ENCODE measurements at regions not wholly inside any gene's neighbourhood (a gene's known extent, or its start where the extent isn't known, plus 50 kb on each side); places are given as distances from the start of the nearest gene placed in this dataset.

GRCh38 chr21:28334407-28334806, 658.3 kb downstream of the LTN1 start:
- H3K79me2 ChIP-seq (ENCODE audit: insufficient read depth), result no peaks in the 10 kb centered on the region
- in situ Hi-C loops (cut with MboI), result loop anchor here (10.0 kb wide), 3 partner anchors 410 to 1480 kb away; no protein-coding TSS in a partner anchor
- H3K9ac ChIP-seq, result no peak overlapping the region
- H2AFZ ChIP-seq, result no peak overlapping the region
- peaks cover 45% of the 10 kb centered on the region for H3F3A ChIP-seq (ENCODE audit: insufficient read depth)
- H3K36me3 ChIP-seq (ENCODE audit: low read depth), result no peaks in the 10 kb centered on the region
- H3K4me1 ChIP-seq (ENCODE audit: insufficient read depth), result peaks cover 54% of the 10 kb centered on the region
- no peak overlapping the region for H3K4me3 ChIP-seq
- TF ChIP-seq EZH2phosphoT487 (IDR thresholded peaks at IDR 0.05; ENCODE audit: insufficient read depth, low read depth) (no peak), EZH2 (IDR thresholded peaks at IDR 0.05; ENCODE audit: insufficient read depth, poor library complexity, severe bottlenecking) (no peak)
- no peaks in the 10 kb centered on the region for H3K9me3 ChIP-seq (ENCODE audit: low read depth)
- 0 out of 2 replicates have a peak, but pooled peaks cover 5% of the 10 kb centered on the region for H3K9me2 ChIP-seq (ENCODE audit: insufficient read depth)
- 56 to 64% methylated on average over 2 of the region's 2 CpGs for whole genome bisulfite sequencing, 2 experiments (ENCODE audit: low coverage in 1 of 2, low lambda C conversion rate in 2 of 2, missing lambda C conversion rate in 2 of 2)
- no peak for DNase-seq
- no peak overlapping the region for H3K27ac ChIP-seq
- no peak overlapping the region for H3K4me2 ChIP-seq (ENCODE audit: unreplicated experiment)
- H3K27me3 ChIP-seq (replicated peaks; ENCODE audit: insufficient read depth), result no peaks in the 10 kb centered on the region
- H4K20me1 ChIP-seq (ENCODE audit: insufficient read depth), result no peaks in the 10 kb centered on the region

- TF ChIP-seq EZH2 (IDR thresholded peaks at IDR 0.05; ENCODE audit: insufficient read depth, poor library complexity, severe bottlenecking) (no peak), EZH2phosphoT487 (IDR thresholded peaks at IDR 0.05; ENCODE audit: insufficient read depth, low read depth) (no peak)
- no peak overlapping the region for H2AFZ ChIP-seq
- in situ Hi-C loops (cut with MboI), result loop anchor here (10.0 kb wide), 3 partner anchors 411 to 1479 kb away; no protein-coding TSS in a partner anchor
- no peaks in the 10 kb centered on the region for H3K79me2 ChIP-seq (ENCODE audit: insufficient read depth)
- H3K4me3 ChIP-seq, result no peak overlapping the region
- no peaks in the 10 kb centered on the region for H3K36me3 ChIP-seq (ENCODE audit: low read depth)
- peak overlapping the region; percentile 53 for H3K4me2 ChIP-seq (ENCODE audit: unreplicated experiment)
- H3K9ac ChIP-seq, result no peak overlapping the region
- WGBS, 2 experiments (ENCODE audit: low coverage in 1 of 2, low lambda C conversion rate in 2 of 2, missing lambda C conversion rate in 2 of 2), result 39% methylated on average over 3 of the region's 3 CpGs
- peak overlapping the region; percentile 40 for H3K27ac ChIP-seq
- H3K9me3 ChIP-seq (ENCODE audit: low read depth), result no peaks in the 10 kb centered on the region
- H4K20me1 ChIP-seq (ENCODE audit: insufficient read depth), result no peaks in the 10 kb centered on the region
- H3K4me1 ChIP-seq (ENCODE audit: insufficient read depth), result peaks cover 54% of the 10 kb centered on the region
- peaks cover 45% of the 10 kb centered on the region for H3F3A ChIP-seq (ENCODE audit: insufficient read depth)
- no peaks in the 10 kb centered on the region for H3K27me3 ChIP-seq (replicated peaks; ENCODE audit: insufficient read depth)
- H3K9me2 ChIP-seq (ENCODE audit: insufficient read depth), result 0 out of 2 replicates have a peak, but pooled peaks cover 5% of the 10 kb centered on the region
- DNase-seq, result peak; percentile 69
Observed at GRCh38 chr21:28333578-28334075, 659.0 kb downstream of the LTN1 start.

GRCh38 chr21:28332796-28333195, 659.9 kb downstream of the LTN1 start:
- H3K9ac ChIP-seq, result no peak overlapping the region
- no peaks in the 10 kb centered on the region for H3K79me2 ChIP-seq (ENCODE audit: insufficient read depth)
- H4K20me1 ChIP-seq (ENCODE audit: insufficient read depth), result no peaks in the 10 kb centered on the region
- no peaks in the 10 kb centered on the region for H3K36me3 ChIP-seq (ENCODE audit: low read depth)
- DNase-seq, result no peak
- no peak overlapping the region for H3K4me3 ChIP-seq
- H3K4me2 ChIP-seq (ENCODE audit: unreplicated experiment), result no peak overlapping the region
- no peaks in the 10 kb centered on the region for H3K27me3 ChIP-seq (replicated peaks; ENCODE audit: insufficient read depth)
- H3K9me3 ChIP-seq (ENCODE audit: low read depth), result no peaks in the 10 kb centered on the region
- H3F3A ChIP-seq (ENCODE audit: insufficient read depth), result peaks cover 39% of the 10 kb centered on the region
- WGBS, 2 experiments (ENCODE audit: low coverage in 1 of 2, low lambda C conversion rate in 2 of 2, missing lambda C conversion rate in 2 of 2), result 70 to 76% methylated on average over 1 of the region's 1 CpG
- H3K27ac ChIP-seq, result peak overlapping the region; percentile 40; the same call in 1 of the 2 replicates
- H3K4me1 ChIP-seq (ENCODE audit: insufficient read depth), result peaks cover 48% of the 10 kb centered on the region
- TF ChIP-seq EZH2phosphoT487 (IDR thresholded peaks at IDR 0.05; ENCODE audit: insufficient read depth, low read depth) (no peak), EZH2 (IDR thresholded peaks at IDR 0.05; ENCODE audit: insufficient read depth, poor library complexity, severe bottlenecking) (no peak)
- in situ Hi-C loops (cut with MboI), result loop anchor here (10.0 kb wide), 3 partner anchors 412 to 1478 kb away; no protein-coding TSS in a partner anchor
- H2AFZ ChIP-seq, result no peak overlapping the region
- 0 out of 2 replicates have a peak, but pooled peaks cover 5% of the 10 kb centered on the region for H3K9me2 ChIP-seq (ENCODE audit: insufficient read depth)

DNA sequence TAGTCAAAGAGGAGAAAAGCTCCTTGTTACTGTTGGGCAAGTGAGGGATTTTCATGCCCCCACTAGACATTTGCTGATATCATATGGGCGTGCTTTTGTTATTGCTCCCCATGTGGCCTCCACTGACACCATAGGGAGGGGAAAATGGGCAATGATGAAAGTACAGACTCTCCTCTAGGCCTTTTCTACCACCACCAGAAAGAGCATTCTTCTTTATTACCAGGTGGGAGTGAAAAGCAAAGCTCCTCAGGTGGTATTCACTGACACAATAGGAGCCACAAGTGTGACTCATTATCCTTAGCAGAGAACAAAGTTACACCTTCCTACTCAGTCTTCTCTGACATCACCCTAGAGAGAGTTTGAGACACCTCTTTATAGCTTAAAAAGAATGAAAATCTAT, 667.1 kb downstream of the LTN1 start:
- H3K9me2 ChIP-seq (ENCODE audit: insufficient read depth), result no peaks in the 10 kb centered on the region
- no peaks in the 10 kb centered on the region for H3F3A ChIP-seq (ENCODE audit: insufficient read depth)
- no peak for TF ChIP-seq EZH2 (IDR thresholded peaks at IDR 0.05; ENCODE audit: insufficient read depth, poor library complexity, severe bottlenecking)
- TF ChIP-seq EZH2phosphoT487 (IDR thresholded peaks at IDR 0.05; ENCODE audit: insufficient read depth, low read depth), result no peak
- no peaks in the 10 kb centered on the region for H3K4me1 ChIP-seq (ENCODE audit: insufficient read depth)
- H4K20me1 ChIP-seq (ENCODE audit: insufficient read depth), result no peaks in the 10 kb centered on the region
- H3K9me3 ChIP-seq (ENCODE audit: low read depth), result no peaks in the 10 kb centered on the region
- WGBS, 2 experiments (ENCODE audit: low coverage in 1 of 2, low lambda C conversion rate in 2 of 2, missing lambda C conversion rate in 2 of 2), result 100% methylated on average over 1 of the region's 1 CpG
- DNase-seq, result no peak
- H3K36me3 ChIP-seq (ENCODE audit: low read depth), result no peaks in the 10 kb centered on the region
- H3K27me3 ChIP-seq (replicated peaks; ENCODE audit: insufficient read depth), result no peaks in the 10 kb centered on the region
- H3K9ac ChIP-seq, result no peak overlapping the region
- no peak overlapping the region for H3K4me2 ChIP-seq (ENCODE audit: unreplicated experiment)
- no peak overlapping the region for H3K4me3 ChIP-seq
- no peaks in the 10 kb centered on the region for H3K79me2 ChIP-seq (ENCODE audit: insufficient read depth)
- in situ Hi-C loops (cut with MboI), result no loop called here
- H2AFZ ChIP-seq, result no peak overlapping the region
- H3K27ac ChIP-seq, result no peak overlapping the region

Measured in GM23248 (cell line).